GM18508 (cell line): ENCODE measurements at regions not wholly inside any gene's neighbourhood (a gene's known extent, or its start where the extent isn't known, plus 50 kb on each side); places are given as distances from the start of the nearest gene placed in this dataset.
"Not testable (repeated sequence)": the region's sequence is repeated elsewhere in the genome, so short reads cannot be mapped to it uniquely, and the experiment has no call there.

ENCODE experiments used
- ATAC-seq: cut with Tn5 transposase; IDR thresholded peaks from one replicate; pipeline ENCODE4 v1.9.1; 2021; ENCODE audit warnings: moderate number of reproducible peaks; ENCODE audit not compliant: insufficient read depth, unreplicated experiment

GRCh38 chr15:98085003-98085639 is 124.6 kb downstream of the ARRDC4 start:
- ATAC-seq, result no peak

DNA sequence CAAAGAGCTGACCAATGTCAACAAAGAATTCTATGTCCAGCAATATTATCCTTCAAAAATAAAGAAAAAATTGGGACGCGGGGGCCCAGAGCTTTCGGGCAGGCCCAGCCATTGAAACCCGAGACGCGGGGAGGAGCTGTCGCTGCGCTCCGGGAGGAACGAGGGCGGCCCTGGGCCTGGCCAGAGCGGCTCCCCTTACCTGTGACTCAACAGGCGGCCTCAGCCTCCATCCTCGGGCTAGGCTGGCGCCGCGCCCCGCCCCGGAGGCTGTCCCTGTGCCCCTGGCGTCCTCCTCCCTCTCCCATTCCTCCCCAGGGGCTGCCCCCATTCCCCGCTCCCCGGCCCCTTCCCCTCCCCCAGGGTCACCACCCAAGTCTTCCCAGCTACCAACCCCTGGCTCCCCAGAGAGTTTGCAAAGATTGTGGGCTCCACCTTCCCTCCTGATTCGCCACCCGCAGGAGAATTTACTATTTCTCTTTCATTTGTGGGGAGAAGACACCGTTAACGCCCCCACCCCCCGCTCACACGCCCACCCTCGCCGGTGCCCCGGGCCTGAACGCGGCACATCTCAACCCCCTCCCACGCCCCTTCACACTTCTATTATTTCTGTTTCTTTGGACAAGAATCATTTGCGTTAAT is 127.9 kb downstream of the ARRDC4 start:
- not testable (repeated sequence) for ATAC-seq

DNA sequence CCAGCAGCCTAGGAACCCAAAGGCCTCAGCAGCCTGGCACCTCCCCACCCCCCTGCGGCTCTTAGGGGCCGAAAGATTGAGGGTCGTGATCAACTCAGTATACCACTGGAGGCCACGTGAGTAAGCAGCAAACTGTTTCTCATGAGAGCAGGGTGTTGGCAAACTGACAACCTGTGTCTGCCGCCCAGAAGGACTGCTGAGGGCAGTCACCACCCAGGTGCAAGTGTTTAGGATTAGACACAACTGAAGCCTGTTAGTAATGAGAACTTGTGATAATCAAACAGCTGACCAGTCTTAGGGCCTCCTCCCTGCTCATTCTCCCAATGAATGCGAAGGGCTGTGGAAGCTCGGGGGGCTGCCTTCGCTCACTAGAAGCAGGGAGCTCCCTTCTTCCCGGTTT is 128.8 kb downstream of the ARRDC4 start:
- not testable (repeated sequence) for ATAC-seq

GRCh38 chr15:98097986-98098385 is 137.5 kb downstream of the ARRDC4 start:
- not testable (repeated sequence) for ATAC-seq

GRCh38 chr15:98100606-98101005 is 140.1 kb downstream of the ARRDC4 start:
- ATAC-seq, result not testable (repeated sequence)

DNA sequence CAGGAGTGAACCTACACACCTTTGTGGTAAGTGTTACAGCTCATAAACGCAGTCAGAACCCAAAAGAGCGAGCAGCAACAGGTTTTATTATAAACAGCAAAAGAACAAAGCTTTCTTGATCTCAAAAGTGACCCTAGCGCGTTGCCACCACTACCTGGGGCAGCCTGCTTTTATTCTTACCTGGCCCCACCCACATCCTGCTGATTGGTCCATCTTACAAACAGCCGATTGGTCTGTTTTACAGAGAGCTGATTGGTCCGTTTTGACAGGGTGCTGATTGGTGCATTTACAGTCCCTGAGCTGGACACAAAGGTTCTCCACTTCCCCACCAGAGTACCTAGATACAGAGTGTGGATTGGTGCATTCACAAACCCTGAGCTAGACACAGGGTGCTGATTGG is 143.1 kb downstream of the ARRDC4 start:
- ATAC-seq, result no peak

- not testable (repeated sequence) for ATAC-seq
Observed at GRCh38 chr15:98104386-98105151, 144.1 kb downstream of the ARRDC4 start.

GRCh38 chr15:98106615-98107194 is 146.2 kb downstream of the ARRDC4 start:
- not testable (repeated sequence) for ATAC-seq

DNA sequence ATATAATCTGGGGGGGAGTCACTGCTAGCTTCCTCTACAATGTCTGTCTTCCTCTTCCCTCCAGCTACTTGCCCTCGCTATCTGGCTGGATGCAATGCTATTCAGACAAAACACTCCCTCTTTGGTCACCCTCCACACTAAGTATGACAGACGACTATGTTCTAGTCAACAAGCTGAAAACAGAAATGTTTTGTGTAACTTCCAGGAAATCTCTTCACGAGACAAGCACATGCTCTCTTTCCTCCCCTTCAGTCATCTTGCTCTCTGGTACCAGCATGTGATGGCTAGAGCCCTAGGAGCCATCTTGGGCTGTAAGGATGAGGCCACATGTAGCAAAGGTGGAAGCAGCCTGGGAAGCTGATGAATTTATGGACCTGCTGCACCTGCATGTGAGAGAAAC is 151.3 kb downstream of the ARRDC4 start:
- ATAC-seq, result no peak

- no peak for ATAC-seq
Observed at GRCh38 chr15:98113327-98113726, 152.8 kb downstream of the ARRDC4 start.

GRCh38 chr15:98120561-98120960 is 160.1 kb downstream of the ARRDC4 start:
- ATAC-seq, result no peak

GRCh38 chr15:98121536-98121935 is 161.0 kb downstream of the ARRDC4 start:
- no peak for ATAC-seq

DNA sequence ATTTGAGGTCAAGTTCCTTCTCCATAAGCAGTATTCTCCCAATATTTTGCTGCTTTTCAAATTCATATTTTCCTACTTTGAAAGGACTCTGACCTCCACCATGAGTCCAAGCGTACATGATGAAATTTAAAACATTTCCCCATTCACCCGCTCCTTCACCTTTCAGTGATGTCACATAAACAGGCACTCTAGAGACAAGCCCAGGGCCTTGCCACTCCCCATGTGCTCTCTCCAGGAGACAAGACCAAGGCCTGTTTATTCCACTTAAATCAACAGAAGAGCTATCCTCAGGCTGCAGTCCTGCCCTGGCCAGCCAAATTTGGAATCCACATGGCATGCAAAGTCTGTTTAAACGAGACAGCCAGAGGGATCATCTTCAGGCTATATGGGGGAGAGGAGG is 161.5 kb downstream of the ARRDC4 start:
- no peak for ATAC-seq

DNA sequence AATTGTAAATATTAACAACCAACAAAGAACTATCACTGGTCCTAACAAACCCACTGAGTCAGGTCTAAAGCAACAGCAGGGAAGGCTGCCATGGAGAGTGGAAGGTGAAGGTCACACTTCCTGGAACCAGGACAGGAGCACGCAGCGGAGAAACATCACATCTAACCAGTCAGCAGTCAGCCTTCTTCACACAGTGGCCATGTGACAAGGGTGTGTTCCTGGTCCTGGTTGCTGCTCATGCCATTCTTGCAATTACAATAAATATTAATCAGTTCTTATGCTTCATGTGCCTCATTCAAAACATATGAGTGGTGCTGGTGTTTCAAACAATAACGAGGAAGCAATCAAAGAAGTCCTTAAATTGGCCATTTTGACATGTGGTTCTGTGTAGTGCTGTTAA is 162.8 kb downstream of the ARRDC4 start:
- no peak for ATAC-seq

GRCh38 chr15:98123834-98124233 is 163.3 kb downstream of the ARRDC4 start:
- ATAC-seq, result no peak

DNA sequence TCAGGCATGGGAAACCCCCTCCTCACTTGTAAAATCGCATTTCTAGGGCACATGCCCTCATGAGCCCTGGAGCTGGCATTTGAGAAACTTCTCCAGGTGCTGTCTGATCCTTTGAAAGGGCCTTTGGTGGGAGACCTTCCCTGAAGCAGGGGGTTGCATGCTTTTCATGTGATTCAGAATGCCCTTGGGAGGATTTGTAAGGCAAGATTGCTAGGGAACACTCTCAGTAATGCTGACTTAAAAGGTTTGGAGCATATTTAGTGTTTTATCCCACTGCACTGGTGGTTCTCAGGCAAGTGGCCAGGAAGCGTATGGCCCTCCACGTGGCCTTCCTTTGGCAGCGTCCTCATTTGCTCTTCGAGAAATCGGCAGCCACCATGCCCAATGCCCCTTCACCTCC is 164.1 kb downstream of the ARRDC4 start:
- ATAC-seq, result no peak

DNA sequence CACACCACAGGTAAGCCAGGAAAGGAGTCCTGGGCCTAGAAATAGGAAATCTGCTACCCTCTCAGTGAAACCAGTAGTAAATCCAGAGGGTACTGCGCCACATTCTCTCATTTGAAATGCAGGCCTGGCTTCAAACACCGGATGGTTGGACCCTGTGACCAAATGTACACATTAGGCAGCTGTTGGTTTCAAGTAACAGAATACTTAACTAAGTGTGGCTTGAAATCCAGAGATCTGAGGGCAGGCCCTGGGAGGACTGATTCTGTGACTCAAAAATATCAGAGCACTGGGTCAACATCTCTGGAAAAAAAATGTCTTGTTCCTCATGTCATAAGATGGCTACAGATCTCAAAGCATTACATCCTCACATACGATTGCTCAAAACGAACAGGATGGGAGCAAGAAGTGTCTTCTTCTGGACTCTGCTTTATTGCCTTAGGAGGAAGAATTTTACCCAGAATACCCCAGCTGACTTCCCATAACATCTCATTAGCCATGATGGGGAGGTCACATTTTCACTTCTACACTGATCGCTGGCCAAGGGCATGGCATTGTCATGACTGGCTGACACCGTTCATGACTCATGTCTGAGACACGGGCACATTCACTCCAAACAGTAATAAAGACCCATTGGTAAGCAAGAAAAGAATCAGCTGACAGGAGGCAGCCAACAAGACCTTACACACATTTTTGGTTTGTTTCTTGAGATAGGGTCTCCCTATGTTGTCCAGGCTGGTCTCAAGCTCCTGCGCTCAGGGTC is 166.0 kb downstream of the ARRDC4 start:
- ATAC-seq, result no peak

GRCh38 chr15:98127586-98127985 is 167.1 kb downstream of the ARRDC4 start:
- no peak for ATAC-seq

- ATAC-seq, result no peak
Observed at GRCh38 chr15:98131924-98132323, 171.4 kb downstream of the ARRDC4 start.

- ATAC-seq, result no peak
Observed at GRCh38 chr15:98134905-98135304, 174.4 kb downstream of the ARRDC4 start.
